ENCODE measurements at regions not wholly inside any gene's neighbourhood (a gene's known extent, or its start where the extent isn't known, plus 50 kb on each side); places are given as distances from the start of the nearest gene placed in this dataset.

- no peak for TF ChIP-seq CTCF (conservative IDR thresholded peaks at IDR 0.05; ENCODE audit: low read length)
- no peak for TF ChIP-seq EZH2phosphoT487 (IDR thresholded peaks at IDR 0.05; ENCODE audit: borderline replicate concordance)
Observed at GRCh38 chr7:46239846-46240245, 318.8 kb upstream of the IGFBP3 start.
